DOHH2 (cell line): ENCODE measurements at regions not wholly inside any gene's neighbourhood (a gene's known extent, or its start where the extent isn't known, plus 50 kb on each side); places are given as distances from the start of the nearest gene placed in this dataset.
"Not testable (repeated sequence)": the region's sequence is repeated elsewhere in the genome, so short reads cannot be mapped to it uniquely, and the experiment has no call there.

ENCODE experiments used
- EZH2phosphoT487 ChIP-seq: fragments of 200-600 bp; sonication (generic); IDR thresholded peaks from 2 replicates; pipeline ENCODE4 v1.6.1; 2017; ENCODE audit warnings: borderline replicate concordance, mild to moderate bottlenecking, antibody characterized with exemption, low read length, moderate library complexity, mixed read lengths
- TF ChIP-seq, protein P1 (sequence below): fragments of 200-600 bp; sonication (generic); IDR thresholded peaks from one replicate; pipeline ENCODE4 v1.5.1; 2014; ENCODE audit warnings: antibody characterized with exemption, mild to moderate bottlenecking, low read depth, low read length; ENCODE audit not compliant: poor library complexity, severe bottlenecking

DNA sequence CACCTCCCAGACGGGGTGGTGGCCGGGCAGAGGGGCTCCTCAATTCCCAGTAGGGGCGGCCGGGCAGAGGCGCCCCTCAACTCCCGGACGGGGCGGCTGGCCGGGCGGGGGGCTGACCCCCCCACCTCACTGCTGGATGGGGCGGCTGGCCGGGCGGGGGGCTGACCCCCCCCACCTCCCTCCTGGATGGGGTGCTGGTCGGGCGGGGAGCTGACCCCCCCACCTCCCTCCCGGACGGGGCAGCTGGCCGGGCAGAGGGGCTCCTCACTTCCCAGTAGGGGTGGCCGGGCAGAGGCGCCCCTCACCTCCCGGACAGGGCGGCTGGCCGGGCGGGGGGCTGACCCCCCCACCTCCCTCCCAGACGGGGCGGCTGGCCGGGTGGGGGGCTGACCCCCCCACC is 148.8 kb upstream of the CCZ1B start:
- TF ChIP-seq, protein P1, sequence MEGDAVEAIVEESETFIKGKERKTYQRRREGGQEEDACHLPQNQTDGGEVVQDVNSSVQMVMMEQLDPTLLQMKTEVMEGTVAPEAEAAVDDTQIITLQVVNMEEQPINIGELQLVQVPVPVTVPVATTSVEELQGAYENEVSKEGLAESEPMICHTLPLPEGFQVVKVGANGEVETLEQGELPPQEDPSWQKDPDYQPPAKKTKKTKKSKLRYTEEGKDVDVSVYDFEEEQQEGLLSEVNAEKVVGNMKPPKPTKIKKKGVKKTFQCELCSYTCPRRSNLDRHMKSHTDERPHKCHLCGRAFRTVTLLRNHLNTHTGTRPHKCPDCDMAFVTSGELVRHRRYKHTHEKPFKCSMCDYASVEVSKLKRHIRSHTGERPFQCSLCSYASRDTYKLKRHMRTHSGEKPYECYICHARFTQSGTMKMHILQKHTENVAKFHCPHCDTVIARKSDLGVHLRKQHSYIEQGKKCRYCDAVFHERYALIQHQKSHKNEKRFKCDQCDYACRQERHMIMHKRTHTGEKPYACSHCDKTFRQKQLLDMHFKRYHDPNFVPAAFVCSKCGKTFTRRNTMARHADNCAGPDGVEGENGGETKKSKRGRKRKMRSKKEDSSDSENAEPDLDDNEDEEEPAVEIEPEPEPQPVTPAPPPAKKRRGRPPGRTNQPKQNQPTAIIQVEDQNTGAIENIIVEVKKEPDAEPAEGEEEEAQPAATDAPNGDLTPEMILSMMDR: not testable (repeated sequence)
- TF ChIP-seq EZH2phosphoT487: not testable (repeated sequence)
